Esophagus squamous epithelium (tissue), 4 donors: ENCODE measurements at regions not wholly inside any gene's neighbourhood (a gene's known extent, or its start where the extent isn't known, plus 50 kb on each side); places are given as distances from the start of the nearest gene placed in this dataset.
"Not testable (repeated sequence)": the region's sequence is repeated elsewhere in the genome, so short reads cannot be mapped to it uniquely, and the experiment has no call there.

Experiments
- POLR2A ChIP-seq, 4 donors: fragments of 450-650 bp; IDR thresholded peaks; one replicate each; pipeline ENCODE4 v1.6.1; 2017; ENCODE audit warnings: antibody characterized with exemption in 4 of 4, mild to moderate bottlenecking in 4 of 4, moderate library complexity in 3 of 4
- TF ChIP-seq, protein P1 (sequence below), 6 experiments: fragments of 450-650 bp in 4 of 6; fragments of 200-600 bp in 2 of 6; sonication (generic) in 2 of 6; IDR thresholded peaks; one replicate each; pipeline ENCODE4 v1.5.1; 2016 to 2019; ENCODE audit warnings: antibody characterized with exemption in 6 of 6, mild to moderate bottlenecking in 4 of 6, moderate library complexity in 4 of 6

DNA sequence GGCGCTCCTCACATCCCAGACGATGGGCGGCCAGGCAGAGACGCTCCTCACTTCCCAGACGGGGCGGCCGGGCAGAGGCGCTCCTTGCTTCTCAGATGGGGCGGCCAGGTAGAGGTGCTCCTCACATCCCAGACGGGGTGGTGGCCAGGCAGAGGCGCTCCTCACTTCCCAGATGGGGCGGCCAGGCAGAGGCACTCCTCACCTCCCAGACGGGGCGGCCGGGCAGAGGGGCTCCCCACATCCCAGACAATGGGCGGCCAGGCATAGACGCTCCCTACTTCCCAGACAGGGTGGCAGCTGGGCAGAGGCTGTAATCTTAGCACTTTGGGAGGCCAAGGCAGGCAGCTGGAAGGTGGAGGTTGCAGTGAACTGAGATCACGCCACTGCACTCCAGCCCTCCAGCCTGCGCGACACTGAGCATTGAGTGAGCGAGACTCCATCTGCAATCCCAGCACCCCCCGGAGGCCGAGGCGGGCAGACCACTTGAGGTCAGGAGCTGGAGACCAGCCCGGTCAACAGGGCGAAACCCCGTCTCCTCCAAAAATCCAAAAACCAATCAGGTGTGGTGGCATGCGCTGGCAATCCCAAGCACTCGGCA, 833.7 kb upstream of the RAG2 start:
- TF ChIP-seq, protein P1, sequence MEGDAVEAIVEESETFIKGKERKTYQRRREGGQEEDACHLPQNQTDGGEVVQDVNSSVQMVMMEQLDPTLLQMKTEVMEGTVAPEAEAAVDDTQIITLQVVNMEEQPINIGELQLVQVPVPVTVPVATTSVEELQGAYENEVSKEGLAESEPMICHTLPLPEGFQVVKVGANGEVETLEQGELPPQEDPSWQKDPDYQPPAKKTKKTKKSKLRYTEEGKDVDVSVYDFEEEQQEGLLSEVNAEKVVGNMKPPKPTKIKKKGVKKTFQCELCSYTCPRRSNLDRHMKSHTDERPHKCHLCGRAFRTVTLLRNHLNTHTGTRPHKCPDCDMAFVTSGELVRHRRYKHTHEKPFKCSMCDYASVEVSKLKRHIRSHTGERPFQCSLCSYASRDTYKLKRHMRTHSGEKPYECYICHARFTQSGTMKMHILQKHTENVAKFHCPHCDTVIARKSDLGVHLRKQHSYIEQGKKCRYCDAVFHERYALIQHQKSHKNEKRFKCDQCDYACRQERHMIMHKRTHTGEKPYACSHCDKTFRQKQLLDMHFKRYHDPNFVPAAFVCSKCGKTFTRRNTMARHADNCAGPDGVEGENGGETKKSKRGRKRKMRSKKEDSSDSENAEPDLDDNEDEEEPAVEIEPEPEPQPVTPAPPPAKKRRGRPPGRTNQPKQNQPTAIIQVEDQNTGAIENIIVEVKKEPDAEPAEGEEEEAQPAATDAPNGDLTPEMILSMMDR (IDR thresholded peaks at IDR 0.05): not testable (repeated sequence)
- not testable (repeated sequence) for TF ChIP-seq POLR2A (IDR thresholded peaks at IDR 0.05)
